ENCODE measurements at regions not wholly inside any gene's neighbourhood (a gene's known extent, or its start where the extent isn't known, plus 50 kb on each side); places are given as distances from the start of the nearest gene placed in this dataset.
"Not testable (repeated sequence)": the region's sequence is repeated elsewhere in the genome, so short reads cannot be mapped to it uniquely, and the experiment has no call there.

DNA sequence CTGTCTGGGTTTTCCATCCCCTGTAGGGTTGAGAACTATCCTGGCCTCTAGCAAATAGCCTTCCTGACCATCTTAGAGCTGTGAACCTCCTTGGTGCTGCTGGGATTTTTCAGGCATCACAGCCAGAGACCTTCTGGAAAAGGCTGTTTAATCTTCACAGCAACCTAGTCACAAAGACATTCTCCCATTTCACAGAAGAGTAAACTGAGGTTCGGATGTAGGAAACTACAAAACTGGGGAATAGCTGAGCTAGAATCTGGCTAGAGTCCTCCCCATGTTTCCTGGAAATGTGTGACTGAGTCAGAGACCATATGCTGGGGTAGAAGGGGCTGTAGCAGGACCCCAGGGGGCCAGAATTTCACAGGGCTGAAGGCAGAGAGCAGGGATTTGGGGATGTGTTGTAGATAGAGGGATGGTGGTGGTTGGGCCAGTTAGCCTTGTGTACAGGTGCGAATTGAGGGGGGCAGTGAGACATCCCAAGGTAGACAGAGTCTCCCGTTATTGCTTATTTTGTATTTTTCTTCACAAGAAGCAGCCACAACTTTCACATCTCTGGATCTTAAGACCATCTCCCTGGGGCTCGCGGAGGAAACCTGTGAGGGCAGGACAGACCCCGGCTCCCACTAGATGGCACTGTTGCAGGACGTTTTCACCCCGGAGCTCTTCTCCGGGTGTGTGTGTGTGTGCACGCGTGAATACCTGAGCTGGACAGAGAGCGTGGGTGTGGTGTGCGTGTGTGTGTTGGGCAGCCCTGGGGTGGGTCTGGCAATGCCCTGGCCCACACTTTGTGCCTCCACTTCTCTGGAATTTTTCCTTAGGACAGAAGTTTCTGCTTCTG is 66.9 kb upstream of the PRR23C start:
- H3K36me3 ChIP-seq = no peaks in the 10 kb centered on the region
- H3K4me1 ChIP-seq = peaks cover 3% of the 10 kb centered on the region
- no peaks in the 10 kb centered on the region for H3K9me3 ChIP-seq (replicated peaks)
- no peak overlapping the region for H3K27ac ChIP-seq (replicated peaks)
- H3K4me3 ChIP-seq = no peak overlapping the region
- DNase-seq = peak; percentile 45
- intact Hi-C loops (cut with micrococcal nuclease) = loop anchor here (5.0 kb wide), 1 partner anchor 216 kb away; no protein-coding TSS in a partner anchor
- H3K27me3 ChIP-seq (ENCODE audit: low read depth) = peaks cover 22% of the 10 kb centered on the region
- TF ChIP-seq, protein P1, sequence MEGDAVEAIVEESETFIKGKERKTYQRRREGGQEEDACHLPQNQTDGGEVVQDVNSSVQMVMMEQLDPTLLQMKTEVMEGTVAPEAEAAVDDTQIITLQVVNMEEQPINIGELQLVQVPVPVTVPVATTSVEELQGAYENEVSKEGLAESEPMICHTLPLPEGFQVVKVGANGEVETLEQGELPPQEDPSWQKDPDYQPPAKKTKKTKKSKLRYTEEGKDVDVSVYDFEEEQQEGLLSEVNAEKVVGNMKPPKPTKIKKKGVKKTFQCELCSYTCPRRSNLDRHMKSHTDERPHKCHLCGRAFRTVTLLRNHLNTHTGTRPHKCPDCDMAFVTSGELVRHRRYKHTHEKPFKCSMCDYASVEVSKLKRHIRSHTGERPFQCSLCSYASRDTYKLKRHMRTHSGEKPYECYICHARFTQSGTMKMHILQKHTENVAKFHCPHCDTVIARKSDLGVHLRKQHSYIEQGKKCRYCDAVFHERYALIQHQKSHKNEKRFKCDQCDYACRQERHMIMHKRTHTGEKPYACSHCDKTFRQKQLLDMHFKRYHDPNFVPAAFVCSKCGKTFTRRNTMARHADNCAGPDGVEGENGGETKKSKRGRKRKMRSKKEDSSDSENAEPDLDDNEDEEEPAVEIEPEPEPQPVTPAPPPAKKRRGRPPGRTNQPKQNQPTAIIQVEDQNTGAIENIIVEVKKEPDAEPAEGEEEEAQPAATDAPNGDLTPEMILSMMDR (IDR thresholded peaks at IDR 0.05; ENCODE audit: borderline replicate concordance) = peak; percentile 78

DNA sequence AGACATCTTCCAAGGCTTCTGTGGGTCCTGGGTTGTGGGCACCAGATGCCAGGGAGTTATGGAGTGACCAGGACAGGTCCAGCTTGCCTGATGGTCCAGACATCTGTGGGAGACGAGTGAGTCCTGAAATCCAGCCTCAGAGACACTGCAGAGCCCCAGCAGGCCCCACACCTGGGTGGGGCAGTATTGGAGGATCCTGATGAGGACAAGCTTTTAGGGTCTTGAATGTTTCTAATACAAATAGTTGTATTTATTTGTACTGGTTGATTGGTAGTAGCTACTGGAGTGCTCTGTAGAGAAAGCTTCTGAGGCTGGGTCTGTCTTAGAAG is 67.5 kb upstream of the PRR23C start:
- peaks cover 3% of the 10 kb centered on the region for H3K4me1 ChIP-seq
- DNase-seq = no peak
- TF ChIP-seq, protein P1 (IDR thresholded peaks at IDR 0.05; ENCODE audit: borderline replicate concordance) = no peak
- no peaks in the 10 kb centered on the region for H3K9me3 ChIP-seq (replicated peaks)
- intact Hi-C loops (cut with micrococcal nuclease) = loop anchor here (5.0 kb wide), 1 partner anchor 215 kb away; no protein-coding TSS in a partner anchor
- H3K27ac ChIP-seq (replicated peaks) = no peak overlapping the region
- peaks cover 16% of the 10 kb centered on the region for H3K27me3 ChIP-seq (ENCODE audit: low read depth)
- no peak overlapping the region for H3K4me3 ChIP-seq
- no peaks in the 10 kb centered on the region for H3K36me3 ChIP-seq

DNA sequence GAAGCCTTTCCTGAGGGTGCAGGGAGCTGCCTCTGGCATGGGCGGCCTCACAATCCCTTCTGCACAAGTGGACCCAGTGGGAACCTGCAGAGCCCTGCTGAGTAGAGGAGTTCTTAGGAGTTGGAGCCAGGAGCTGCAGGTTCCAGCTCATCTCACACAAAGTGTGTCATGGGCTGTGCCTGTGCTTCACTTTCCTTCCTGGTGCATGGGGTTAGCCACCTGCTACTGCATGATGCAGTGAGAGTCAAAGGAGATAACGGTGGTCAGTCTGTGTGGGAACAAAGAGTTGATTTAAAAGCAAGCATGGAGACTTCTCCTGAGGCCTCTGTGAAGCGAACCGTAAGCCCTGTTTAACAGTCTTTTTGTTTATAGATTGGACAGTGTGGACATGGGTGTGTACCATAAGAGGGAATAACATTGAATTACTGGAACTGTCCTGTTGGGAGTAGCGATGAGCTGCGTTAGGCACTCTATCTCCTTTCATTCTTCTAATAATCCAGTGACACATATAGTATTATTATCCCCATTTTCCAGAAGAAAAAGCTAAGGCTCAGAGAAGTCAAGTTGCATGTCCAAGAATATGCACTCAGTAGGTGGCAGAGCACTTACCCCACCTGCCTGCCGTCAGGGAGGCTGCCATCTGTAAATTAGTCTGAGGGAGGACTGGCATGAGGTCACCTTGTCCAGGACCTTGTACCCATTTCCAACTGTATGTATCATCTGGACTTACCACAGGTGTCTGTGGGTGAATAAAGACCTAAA is 68.7 kb upstream of the PRR23C start:
- TF ChIP-seq, protein P1 (IDR thresholded peaks at IDR 0.05; ENCODE audit: borderline replicate concordance) = no peak
- H3K27me3 ChIP-seq (ENCODE audit: low read depth) = peaks cover 14% of the 10 kb centered on the region
- H3K27ac ChIP-seq (replicated peaks) = no peak overlapping the region
- no peaks in the 10 kb centered on the region for H3K9me3 ChIP-seq (replicated peaks)
- DNase-seq = no peak
- H3K4me3 ChIP-seq = no peak overlapping the region
- H3K36me3 ChIP-seq = no peaks in the 10 kb centered on the region
- peaks cover 3% of the 10 kb centered on the region for H3K4me1 ChIP-seq
- intact Hi-C loops (cut with micrococcal nuclease) = loop anchor here (5.0 kb wide), 1 partner anchor 214 kb away; no protein-coding TSS in a partner anchor

DNA sequence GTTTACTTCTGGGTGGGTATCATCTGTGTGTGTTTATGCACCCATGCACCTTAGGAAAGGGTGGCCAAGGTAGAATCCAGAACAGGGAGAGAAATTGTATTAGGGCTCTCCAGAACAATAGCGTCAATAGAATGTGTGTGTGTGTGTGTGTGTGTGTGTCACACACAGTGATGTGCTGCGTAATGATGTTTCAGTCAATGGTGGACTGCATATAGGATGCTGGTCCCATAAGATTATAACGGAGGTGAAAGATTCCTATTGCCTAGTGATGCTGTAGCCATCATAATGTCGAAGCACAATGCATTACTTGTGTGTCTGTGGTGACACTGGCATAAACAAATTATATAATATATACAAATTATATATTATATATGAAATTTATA is 69.3 kb upstream of the PRR23C start:
- no peak overlapping the region for H3K4me3 ChIP-seq
- H3K36me3 ChIP-seq = no peaks in the 10 kb centered on the region
- peaks cover 14% of the 10 kb centered on the region for H3K27me3 ChIP-seq (ENCODE audit: low read depth)
- TF ChIP-seq, protein P1 (IDR thresholded peaks at IDR 0.05; ENCODE audit: borderline replicate concordance) = no peak
- H3K27ac ChIP-seq (replicated peaks) = no peak overlapping the region
- H3K4me1 ChIP-seq = peaks cover 3% of the 10 kb centered on the region
- no peaks in the 10 kb centered on the region for H3K9me3 ChIP-seq (replicated peaks)
- DNase-seq = no peak
- intact Hi-C loops (cut with micrococcal nuclease) = loop anchor here (5.0 kb wide), 1 partner anchor 213 kb away; no protein-coding TSS in a partner anchor

DNA sequence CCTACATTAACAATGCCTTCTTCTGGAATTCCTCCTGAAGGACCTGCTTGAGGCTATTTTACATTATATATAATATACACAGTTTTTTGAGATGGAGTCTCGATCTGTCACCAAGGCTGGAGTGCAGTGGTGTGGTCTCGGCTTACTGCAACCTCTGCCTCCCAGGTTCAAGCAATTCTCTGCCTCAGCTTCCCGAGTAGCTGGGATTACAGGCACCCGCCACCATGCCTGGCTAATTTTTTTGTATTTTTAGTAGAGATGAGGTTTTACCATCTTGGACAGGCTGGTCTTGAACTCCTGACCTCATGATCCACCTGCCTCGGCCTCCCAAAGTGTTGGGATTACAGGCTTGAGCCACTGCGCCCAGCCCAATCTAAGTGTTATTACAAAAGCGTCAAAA is 71.9 kb upstream of the PRR23C start:
- H3K9me3 ChIP-seq (replicated peaks); DNase-seq; H3K4me1 ChIP-seq; H3K27me3 ChIP-seq (ENCODE audit: low read depth); H3K36me3 ChIP-seq; H3K4me3 ChIP-seq; intact Hi-C loops (cut with micrococcal nuclease); H3K27ac ChIP-seq (replicated peaks): not testable (repeated sequence)
